ENCODE measurements at regions not wholly inside any gene's neighbourhood (a gene's known extent, or its start where the extent isn't known, plus 50 kb on each side); places are given as distances from the start of the nearest gene placed in this dataset.

DNA sequence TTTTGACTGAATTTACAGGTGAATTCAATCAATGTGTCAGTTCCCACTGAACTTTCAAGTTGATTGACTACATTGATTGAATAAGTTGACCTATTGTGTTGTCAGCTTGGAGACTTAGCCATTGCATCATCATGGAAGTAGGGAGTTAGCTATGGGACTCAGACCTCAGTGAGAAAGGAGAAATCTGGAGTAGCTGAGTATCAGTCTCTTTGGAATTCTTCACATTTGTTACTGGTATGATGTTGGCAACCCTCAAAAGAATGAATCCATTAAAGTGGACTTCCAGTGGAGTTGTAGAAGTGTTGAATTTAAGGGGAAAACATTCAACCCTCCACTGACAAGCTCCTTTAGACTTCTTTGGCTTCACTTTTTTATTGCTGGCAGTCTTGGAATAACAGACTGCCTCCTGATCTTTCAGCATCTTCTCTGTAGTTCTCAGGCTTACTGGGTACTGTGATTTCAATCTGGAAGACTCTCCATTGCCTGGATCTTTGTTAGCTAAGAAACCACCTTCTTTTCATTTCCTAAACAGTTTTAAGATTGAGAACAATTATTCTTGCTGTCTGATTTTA is 160.3 kb upstream of the NRP1 start:
- Histone ChIP-seq H3K23me2 (ENCODE audit: low read depth, low read length) (no peaks in the 10 kb centered on the region), H3K4me3 (ENCODE audit: extremely low read depth in 1 of 4, insufficient read depth in 2 of 4, low read depth in 3 of 4, low read length in 4 of 4) (no peak overlapping the region), H3K4ac (replicated peaks; ENCODE audit: insufficient read length, low read depth, low read length) (no peak overlapping the region), H3K18ac (ENCODE audit: extremely low read depth, low read length) (no peak overlapping the region), H3K23ac (ENCODE audit: insufficient read length) (no peak overlapping the region), H2BK15ac (ENCODE audit: low read length) (no peak overlapping the region), H4K91ac (replicated peaks; ENCODE audit: insufficient read length, low read length) (no peak overlapping the region), H3K9ac (replicated peaks in 1 of 4; ENCODE audit: extremely low read depth in 1 of 4, low read depth in 3 of 4, low read length in 3 of 4) (no peak overlapping the region), H3K9me3 (ENCODE audit: insufficient read depth in 2 of 2, low read depth in 1 of 2, low read length in 1 of 2) (no peaks in the 10 kb centered on the region), H2AFZ (ENCODE audit: low read length) (no peak overlapping the region), H3K36me3 (ENCODE audit: control insufficient read depth in 2 of 4, insufficient read depth in 4 of 4, low read length in 3 of 4) (no peaks in the 10 kb centered on the region), H4K8ac (ENCODE audit: extremely low read depth, insufficient read depth, low read length) (no peak overlapping the region), H3K27me3 (replicated peaks in 1 of 4; ENCODE audit: control insufficient read depth in 3 of 4, extremely low read depth in 1 of 4, insufficient read depth in 3 of 4, low read length in 3 of 4) (no peaks in the 10 kb centered on the region), H2AK5ac (ENCODE audit: low read depth, low read length) (no peak overlapping the region), H2BK5ac (ENCODE audit: low read depth, low read length) (no peak overlapping the region), H4K20me1 (replicated peaks in 1 of 2; ENCODE audit: control insufficient read depth in 1 of 2, insufficient read depth in 2 of 2, low read length in 2 of 2) (no peaks in the 10 kb centered on the region), H3K4me2 (ENCODE audit: insufficient read depth in 1 of 2, low read depth in 2 of 2, low read length in 2 of 2) (no peak overlapping the region), H3K27ac (ENCODE audit: low read depth, low read length) (no peak overlapping the region), H3K79me2 (ENCODE audit: control insufficient read depth in 1 of 2, insufficient read depth in 2 of 2, low read length in 2 of 2) (no peaks in the 10 kb centered on the region), H2BK120ac (replicated peaks; ENCODE audit: low read depth, low read length) (no peak overlapping the region), H2BK20ac (ENCODE audit: low read length) (no peak overlapping the region), H2BK12ac (ENCODE audit: low read depth, low read length) (no peak overlapping the region), H3K56ac (replicated peaks; ENCODE audit: insufficient read length, low read depth, low read length) (no peak overlapping the region), H4K5ac (ENCODE audit: insufficient read length, low read depth, low read length) (no peak overlapping the region), H3K14ac (ENCODE audit: insufficient read length) (no peak overlapping the region), H3K79me1 (ENCODE audit: low read depth, low read length) (no peaks in the 10 kb centered on the region), H3K4me1 (replicated peaks in 1 of 4; ENCODE audit: control insufficient read depth in 3 of 4, insufficient read depth in 4 of 4, low read length in 3 of 4) (no peaks in the 10 kb centered on the region; a peak in 1 of 7 replicates)
- FAIRE-seq, result no peak
- TF ChIP-seq CEBPB (IDR thresholded peaks at IDR 0.05; ENCODE audit: low read depth, low read length) (peak; percentile 35; the same call in 1 of the 2 replicates), PHF8 (conservative IDR thresholded peaks at IDR 0.05; ENCODE audit: low read depth, low read length) (no peak)
- ChIA-PET POLR2A (ENCODE audit: partially characterized antibody) (interaction anchor here (0.6 kb wide), 1 partner anchor 799 kb away, joined by 4 read pairs; no protein-coding TSS in a partner anchor), CTCF (ENCODE audit: partially characterized antibody) (interaction anchor here (0.6 kb wide), 1 partner anchor 523 kb away, joined by 3 read pairs; no protein-coding TSS in a partner anchor)
- DNase-seq (ENCODE audit: low read depth in 1 of 2, low spot score in 2 of 2), result no peak

All from H1 (cell line).